AG04449 (cell line): ENCODE measurements at regions not wholly inside any gene's neighbourhood (a gene's known extent, or its start where the extent isn't known, plus 50 kb on each side); places are given as distances from the start of the nearest gene placed in this dataset.

Source experiments
- CTCF ChIA-PET: fragments of 350-600 bp; formaldehyde crosslinking; extraction: SDS; loops from one replicate; lab custom pipeline; 2021; ENCODE audit warnings: antibody characterized with exemption; lab: Yijun Ruan, JAX
- POLR2A ChIA-PET: fragments of 400-600, 350-600 bp; formaldehyde crosslinking; extraction: SDS; loops from one replicate; lab custom pipeline; 2020; ENCODE audit warnings: antibody characterized with exemption, inconsistent platforms; lab: Yijun Ruan, JAX
- DNase-seq: peaks from one replicate; pipeline ENCODE4 v3.0.0-alpha.2; 2010; ENCODE audit warnings: low read depth, low spot score
- H3K4me3 ChIP-seq: 2 replicates; pipeline ENCODE4 v1.5.1; 2011; ENCODE audit warnings: low read depth, mild to moderate bottlenecking, control low read depth, low read length
- CTCF ChIP-seq: IDR thresholded peaks from one replicate; pipeline ENCODE4 v1.5.1; 2011; ENCODE audit warnings: mild to moderate bottlenecking, moderate library complexity, low read length, control low read depth, inconsistent platforms; ENCODE audit not compliant: insufficient read depth; ENCODE audit errors: missing control alignments

GRCh38 chr12:77388445-77389265 is 323.3 kb upstream of the E2F7 start:
- DNase-seq, result no peak
- ChIA-PET POLR2A (no interaction called here), CTCF (interaction anchor here (1.9 kb wide), 1 partner anchor 297 kb away, joined by 6 read pairs; no protein-coding TSS in a partner anchor)
- TF ChIP-seq CTCF, result no peak
- no peak overlapping the region for H3K4me3 ChIP-seq

- H3K4me3 ChIP-seq, result no peak overlapping the region
- no peak for DNase-seq
- TF ChIP-seq CTCF, result no peak
- CTCF ChIA-PET, result interaction anchor here (1.9 kb wide), 1 partner anchor 298 kb away, joined by 6 read pairs; no protein-coding TSS in a partner anchor
- POLR2A ChIA-PET, result no interaction called here
These were observed 322.3 kb upstream of the E2F7 start for GRCh38 chr12:77387671-77388070.

GRCh38 chr12:77387214-77387613 is 321.8 kb upstream of the E2F7 start:
- H3K4me3 ChIP-seq, result no peak overlapping the region
- DNase-seq, result no peak
- ChIA-PET CTCF (interaction anchor here (1.9 kb wide), 1 partner anchor 298 kb away, joined by 6 read pairs; no protein-coding TSS in a partner anchor), POLR2A (no interaction called here)
- TF ChIP-seq CTCF, result no peak

GRCh38 chr12:77384941-77385340 is 319.6 kb upstream of the E2F7 start:
- DNase-seq, result no peak
- no peak overlapping the region for H3K4me3 ChIP-seq
- POLR2A ChIA-PET, result no interaction called here
- CTCF ChIA-PET, result interaction anchor here (2.1 kb wide), 1 partner anchor 11 kb away, joined by 6 read pairs; no protein-coding TSS in a partner anchor
- no peak for TF ChIP-seq CTCF

- POLR2A ChIA-PET, result no interaction called here
- no peak for TF ChIP-seq CTCF
- no peak for DNase-seq
- CTCF ChIA-PET, result interaction anchor here (1.1 to 1.5 kb wide), 2 partner anchors 230 to 335 kb away, joined by 3 read pairs; no protein-coding TSS in a partner anchor
- H3K4me3 ChIP-seq, result no peak overlapping the region
These were observed 316.9 kb upstream of the E2F7 start for GRCh38 chr12:77382096-77382742.

- TF ChIP-seq CTCF, result no peak
- DNase-seq, result no peak
- no peak overlapping the region for H3K4me3 ChIP-seq
- CTCF ChIA-PET, result no interaction called here
- POLR2A ChIA-PET, result no interaction called here
These were observed 312.3 kb upstream of the E2F7 start for GRCh38 chr12:77377622-77378021.
